ENCODE measurements at regions not wholly inside any gene's neighbourhood (a gene's known extent, or its start where the extent isn't known, plus 50 kb on each side); places are given as distances from the start of the nearest gene placed in this dataset.

DNA sequence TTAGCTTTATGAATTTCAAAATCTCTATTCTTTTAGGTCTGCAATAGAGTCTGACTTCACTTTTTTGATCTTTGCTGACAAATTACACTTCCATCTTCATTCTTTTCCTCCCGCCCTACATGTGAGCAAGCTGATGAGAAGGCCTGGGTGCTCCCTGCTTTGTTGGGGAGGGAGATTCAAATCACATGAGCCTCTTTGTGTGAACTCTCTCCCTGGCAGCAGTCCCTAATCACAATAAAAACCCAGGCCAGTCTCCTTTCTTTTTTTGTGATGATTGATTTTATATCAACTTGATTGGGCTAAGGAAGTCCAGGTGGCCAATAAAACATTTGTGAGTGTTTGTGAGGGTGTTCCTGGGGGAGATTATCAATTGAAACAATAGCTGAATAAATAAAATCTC, 89.4 kb downstream of the PSAT1 start:
- TF ChIP-seq, protein P1, sequence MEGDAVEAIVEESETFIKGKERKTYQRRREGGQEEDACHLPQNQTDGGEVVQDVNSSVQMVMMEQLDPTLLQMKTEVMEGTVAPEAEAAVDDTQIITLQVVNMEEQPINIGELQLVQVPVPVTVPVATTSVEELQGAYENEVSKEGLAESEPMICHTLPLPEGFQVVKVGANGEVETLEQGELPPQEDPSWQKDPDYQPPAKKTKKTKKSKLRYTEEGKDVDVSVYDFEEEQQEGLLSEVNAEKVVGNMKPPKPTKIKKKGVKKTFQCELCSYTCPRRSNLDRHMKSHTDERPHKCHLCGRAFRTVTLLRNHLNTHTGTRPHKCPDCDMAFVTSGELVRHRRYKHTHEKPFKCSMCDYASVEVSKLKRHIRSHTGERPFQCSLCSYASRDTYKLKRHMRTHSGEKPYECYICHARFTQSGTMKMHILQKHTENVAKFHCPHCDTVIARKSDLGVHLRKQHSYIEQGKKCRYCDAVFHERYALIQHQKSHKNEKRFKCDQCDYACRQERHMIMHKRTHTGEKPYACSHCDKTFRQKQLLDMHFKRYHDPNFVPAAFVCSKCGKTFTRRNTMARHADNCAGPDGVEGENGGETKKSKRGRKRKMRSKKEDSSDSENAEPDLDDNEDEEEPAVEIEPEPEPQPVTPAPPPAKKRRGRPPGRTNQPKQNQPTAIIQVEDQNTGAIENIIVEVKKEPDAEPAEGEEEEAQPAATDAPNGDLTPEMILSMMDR (IDR thresholded peaks at IDR 0.05), result no peak
- TF ChIP-seq POLR2A (IDR thresholded peaks at IDR 0.05), result no peak

All from testis (tissue), 2 donors.